ENCODE measurements at regions not wholly inside any gene's neighbourhood (a gene's known extent, or its start where the extent isn't known, plus 50 kb on each side); places are given as distances from the start of the nearest gene placed in this dataset.

DNA sequence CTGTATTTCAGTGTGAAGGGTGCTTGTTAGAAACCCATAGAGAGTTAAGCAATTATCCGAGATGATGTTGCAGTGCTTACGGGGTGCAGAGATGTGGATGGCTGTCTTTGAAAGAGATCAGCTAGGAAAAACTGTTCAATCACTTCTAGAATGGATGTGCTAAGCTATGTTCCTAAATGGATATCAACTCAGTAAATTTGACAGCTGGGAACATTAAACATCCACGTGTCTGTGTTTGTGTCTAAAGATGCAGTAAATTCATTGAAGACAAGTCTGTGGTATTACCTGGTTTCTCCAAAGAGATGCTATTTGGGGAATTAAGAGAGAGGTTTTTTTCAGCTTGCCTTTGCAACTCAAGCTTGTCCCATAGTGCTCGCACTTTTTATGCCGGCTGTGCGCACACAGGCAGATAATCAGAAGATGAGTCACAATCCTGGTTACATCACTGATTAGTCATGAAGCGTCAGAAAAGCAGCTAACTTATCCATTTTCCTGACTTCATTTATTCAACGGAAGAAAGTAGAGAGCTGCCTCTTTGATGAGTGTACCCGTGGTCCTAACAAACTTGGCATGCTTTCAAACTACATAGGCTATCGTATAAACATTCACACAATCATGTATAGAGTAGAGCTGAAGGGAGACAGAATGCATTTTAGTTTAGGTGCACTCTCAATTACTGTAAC, 691.7 kb upstream of the SLC35B3 start:
- TF ChIP-seq, protein P1, sequence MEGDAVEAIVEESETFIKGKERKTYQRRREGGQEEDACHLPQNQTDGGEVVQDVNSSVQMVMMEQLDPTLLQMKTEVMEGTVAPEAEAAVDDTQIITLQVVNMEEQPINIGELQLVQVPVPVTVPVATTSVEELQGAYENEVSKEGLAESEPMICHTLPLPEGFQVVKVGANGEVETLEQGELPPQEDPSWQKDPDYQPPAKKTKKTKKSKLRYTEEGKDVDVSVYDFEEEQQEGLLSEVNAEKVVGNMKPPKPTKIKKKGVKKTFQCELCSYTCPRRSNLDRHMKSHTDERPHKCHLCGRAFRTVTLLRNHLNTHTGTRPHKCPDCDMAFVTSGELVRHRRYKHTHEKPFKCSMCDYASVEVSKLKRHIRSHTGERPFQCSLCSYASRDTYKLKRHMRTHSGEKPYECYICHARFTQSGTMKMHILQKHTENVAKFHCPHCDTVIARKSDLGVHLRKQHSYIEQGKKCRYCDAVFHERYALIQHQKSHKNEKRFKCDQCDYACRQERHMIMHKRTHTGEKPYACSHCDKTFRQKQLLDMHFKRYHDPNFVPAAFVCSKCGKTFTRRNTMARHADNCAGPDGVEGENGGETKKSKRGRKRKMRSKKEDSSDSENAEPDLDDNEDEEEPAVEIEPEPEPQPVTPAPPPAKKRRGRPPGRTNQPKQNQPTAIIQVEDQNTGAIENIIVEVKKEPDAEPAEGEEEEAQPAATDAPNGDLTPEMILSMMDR (IDR thresholded peaks at IDR 0.05; ENCODE audit: low read depth, low read length, missing input control): no peak
- TF ChIP-seq YY1 (IDR thresholded peaks at IDR 0.05) (no peak), FOXA1 (IDR thresholded peaks at IDR 0.05) (no peak), TAF1 (conservative IDR thresholded peaks at IDR 0.05) (no peak), HNF4A (conservative IDR thresholded peaks at IDR 0.05) (no peak), GABPA (IDR thresholded peaks at IDR 0.05 in 1 of 2, conservative IDR thresholded peaks at IDR 0.05 in 1 of 2) (no peak), SP1 (IDR thresholded peaks at IDR 0.05) (no peak), NR2F2 (IDR thresholded peaks at IDR 0.05) (no peak), JUND (IDR thresholded peaks at IDR 0.05) (no peak), MAX (IDR thresholded peaks at IDR 0.05) (no peak)
- TF ChIP-seq, protein P2, sequence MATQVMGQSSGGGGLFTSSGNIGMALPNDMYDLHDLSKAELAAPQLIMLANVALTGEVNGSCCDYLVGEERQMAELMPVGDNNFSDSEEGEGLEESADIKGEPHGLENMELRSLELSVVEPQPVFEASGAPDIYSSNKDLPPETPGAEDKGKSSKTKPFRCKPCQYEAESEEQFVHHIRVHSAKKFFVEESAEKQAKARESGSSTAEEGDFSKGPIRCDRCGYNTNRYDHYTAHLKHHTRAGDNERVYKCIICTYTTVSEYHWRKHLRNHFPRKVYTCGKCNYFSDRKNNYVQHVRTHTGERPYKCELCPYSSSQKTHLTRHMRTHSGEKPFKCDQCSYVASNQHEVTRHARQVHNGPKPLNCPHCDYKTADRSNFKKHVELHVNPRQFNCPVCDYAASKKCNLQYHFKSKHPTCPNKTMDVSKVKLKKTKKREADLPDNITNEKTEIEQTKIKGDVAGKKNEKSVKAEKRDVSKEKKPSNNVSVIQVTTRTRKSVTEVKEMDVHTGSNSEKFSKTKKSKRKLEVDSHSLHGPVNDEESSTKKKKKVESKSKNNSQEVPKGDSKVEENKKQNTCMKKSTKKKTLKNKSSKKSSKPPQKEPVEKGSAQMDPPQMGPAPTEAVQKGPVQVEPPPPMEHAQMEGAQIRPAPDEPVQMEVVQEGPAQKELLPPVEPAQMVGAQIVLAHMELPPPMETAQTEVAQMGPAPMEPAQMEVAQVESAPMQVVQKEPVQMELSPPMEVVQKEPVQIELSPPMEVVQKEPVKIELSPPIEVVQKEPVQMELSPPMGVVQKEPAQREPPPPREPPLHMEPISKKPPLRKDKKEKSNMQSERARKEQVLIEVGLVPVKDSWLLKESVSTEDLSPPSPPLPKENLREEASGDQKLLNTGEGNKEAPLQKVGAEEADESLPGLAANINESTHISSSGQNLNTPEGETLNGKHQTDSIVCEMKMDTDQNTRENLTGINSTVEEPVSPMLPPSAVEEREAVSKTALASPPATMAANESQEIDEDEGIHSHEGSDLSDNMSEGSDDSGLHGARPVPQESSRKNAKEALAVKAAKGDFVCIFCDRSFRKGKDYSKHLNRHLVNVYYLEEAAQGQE (IDR thresholded peaks at IDR 0.05): no peak

Measured in liver (tissue), 3 donors.